MM.1S (cell line): ENCODE measurements at regions not wholly inside any gene's neighbourhood (a gene's known extent, or its start where the extent isn't known, plus 50 kb on each side); places are given as distances from the start of the nearest gene placed in this dataset.

Experiments
- DNase-seq: peaks from one replicate; pipeline ENCODE4 v3.0.0-alpha.2; 2015
- H2AFZ ChIP-seq: fragments of 300-600 bp; sonication (generic); 2 replicates; pipeline ENCODE4 v1.6.0; 2016; ENCODE audit warnings: antibody characterized with exemption, low read length
- H3F3A ChIP-seq: fragments of 300-600 bp; sonication (generic); 2 replicates; pipeline ENCODE4 v1.6.1; 2016; ENCODE audit warnings: mild to moderate bottlenecking, antibody characterized with exemption, low read length, moderate library complexity, mixed read lengths; ENCODE audit not compliant: insufficient read depth
- H3K27ac ChIP-seq: fragments of 300-600 bp; sonication (generic); 2 replicates; pipeline ENCODE4 v1.5.1; 2016; ENCODE audit warnings: mild to moderate bottlenecking, low read length
- H3K27me3 ChIP-seq: fragments of 300-600 bp; sonication (generic); replicated peaks from 2 replicates; pipeline ENCODE4 v1.6.0; 2016; ENCODE audit warnings: low read length; ENCODE audit not compliant: insufficient read depth
- H3K36me3 ChIP-seq: fragments of 300-600 bp; sonication (generic); replicated peaks from 2 replicates; pipeline ENCODE4 v1.6.1; 2016; ENCODE audit warnings: mild to moderate bottlenecking, low read length, mixed read lengths; ENCODE audit not compliant: insufficient read depth
- H3K4me1 ChIP-seq: fragments of 300-600 bp; sonication (generic); 2 replicates; pipeline ENCODE4 v1.6.1; 2016; ENCODE audit warnings: low read length, mixed read lengths
- H3K4me2 ChIP-seq: fragments of 300-600 bp; sonication (generic); 2 replicates; pipeline ENCODE4 v1.6.0; 2016; ENCODE audit warnings: low read depth, low read length
- H3K4me3 ChIP-seq: fragments of 300-600 bp; sonication (generic); 2 replicates; pipeline ENCODE4 v1.5.1; 2016; ENCODE audit warnings: low read length, mixed read lengths
- H3K79me2 ChIP-seq: fragments of 300-600 bp; sonication (generic); 2 replicates; pipeline ENCODE4 v1.6.1; 2016; ENCODE audit warnings: mixed run types, low read length, mixed read lengths
- H3K9ac ChIP-seq: fragments of 300-600 bp; sonication (generic); 2 replicates; pipeline ENCODE4 v1.6.1; 2016; ENCODE audit warnings: low read length, mixed read lengths
- H3K9me2 ChIP-seq: fragments of 300-600 bp; sonication (generic); replicated peaks from 2 replicates; pipeline ENCODE4 v1.6.1; 2016; ENCODE audit warnings: mild to moderate bottlenecking, low read length, mixed read lengths; ENCODE audit not compliant: insufficient read depth
- H3K9me3 ChIP-seq: fragments of 300-600 bp; sonication (generic); replicated peaks from 2 replicates; pipeline ENCODE4 v1.6.1; 2016; ENCODE audit warnings: mild to moderate bottlenecking, low read length, mixed read lengths; ENCODE audit not compliant: insufficient read depth
- H4K20me1 ChIP-seq: fragments of 300-600 bp; sonication (generic); 2 replicates; pipeline ENCODE4 v1.6.1; 2016; ENCODE audit warnings: mild to moderate bottlenecking, low read length, moderate library complexity, mixed read lengths; ENCODE audit not compliant: insufficient read depth
- EZH2 ChIP-seq: fragments of 300-600 bp; sonication (generic); optimal IDR thresholded peaks from 2 replicates; pipeline ENCODE3; 2017; ENCODE audit warnings: low read depth, mild to moderate bottlenecking, antibody characterized with exemption, low read length, mixed read lengths
- EZH2phosphoT487 ChIP-seq: fragments of 300-600 bp; sonication (generic); IDR thresholded peaks from 2 replicates; pipeline ENCODE4 v1.6.1; 2018; ENCODE audit warnings: antibody characterized with exemption, low read length
- TF ChIP-seq, protein P1 (sequence below): fragments of 300-600 bp; sonication (generic); IDR thresholded peaks from 2 replicates; pipeline ENCODE4 v1.5.1; 2016; ENCODE audit warnings: antibody characterized with exemption, low read length, mixed read lengths

DNA sequence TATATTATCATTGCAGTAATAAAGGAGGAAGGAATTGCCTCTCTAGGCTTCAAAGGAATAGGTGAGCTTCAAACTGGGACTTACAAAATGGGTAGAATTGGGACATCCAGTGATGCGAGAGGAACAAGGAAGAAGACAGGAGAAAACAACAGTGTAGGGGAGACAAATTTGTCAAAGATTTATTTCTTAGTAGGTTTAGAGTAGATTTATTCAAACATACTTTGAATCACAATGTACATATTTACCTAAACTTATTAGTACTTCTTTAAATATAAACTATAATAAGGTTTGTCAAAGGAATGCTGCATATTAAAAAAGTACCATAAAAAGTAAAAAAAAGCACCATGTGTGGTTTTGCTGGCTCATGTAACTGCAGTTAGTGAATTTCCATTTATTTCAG lies 161.4 kb upstream of the CDH2 start:
- Histone ChIP-seq H3F3A (no peaks in the 10 kb centered on the region), H3K4me2 (no peak overlapping the region), H3K9me3 (no peaks in the 10 kb centered on the region), H3K4me1 (no peaks in the 10 kb centered on the region), H3K4me3 (no peak overlapping the region), H3K27me3 (no peaks in the 10 kb centered on the region), H3K36me3 (no peaks in the 10 kb centered on the region), H2AFZ (no peak overlapping the region), H4K20me1 (no peaks in the 10 kb centered on the region), H3K27ac (no peak overlapping the region), H3K9me2 (no peaks in the 10 kb centered on the region), H3K9ac (no peak overlapping the region), H3K79me2 (no peaks in the 10 kb centered on the region)
- TF ChIP-seq EZH2phosphoT487 (no peak), EZH2 (no peak)
- TF ChIP-seq, protein P1, sequence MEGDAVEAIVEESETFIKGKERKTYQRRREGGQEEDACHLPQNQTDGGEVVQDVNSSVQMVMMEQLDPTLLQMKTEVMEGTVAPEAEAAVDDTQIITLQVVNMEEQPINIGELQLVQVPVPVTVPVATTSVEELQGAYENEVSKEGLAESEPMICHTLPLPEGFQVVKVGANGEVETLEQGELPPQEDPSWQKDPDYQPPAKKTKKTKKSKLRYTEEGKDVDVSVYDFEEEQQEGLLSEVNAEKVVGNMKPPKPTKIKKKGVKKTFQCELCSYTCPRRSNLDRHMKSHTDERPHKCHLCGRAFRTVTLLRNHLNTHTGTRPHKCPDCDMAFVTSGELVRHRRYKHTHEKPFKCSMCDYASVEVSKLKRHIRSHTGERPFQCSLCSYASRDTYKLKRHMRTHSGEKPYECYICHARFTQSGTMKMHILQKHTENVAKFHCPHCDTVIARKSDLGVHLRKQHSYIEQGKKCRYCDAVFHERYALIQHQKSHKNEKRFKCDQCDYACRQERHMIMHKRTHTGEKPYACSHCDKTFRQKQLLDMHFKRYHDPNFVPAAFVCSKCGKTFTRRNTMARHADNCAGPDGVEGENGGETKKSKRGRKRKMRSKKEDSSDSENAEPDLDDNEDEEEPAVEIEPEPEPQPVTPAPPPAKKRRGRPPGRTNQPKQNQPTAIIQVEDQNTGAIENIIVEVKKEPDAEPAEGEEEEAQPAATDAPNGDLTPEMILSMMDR: no peak
- DNase-seq: no peak

DNA sequence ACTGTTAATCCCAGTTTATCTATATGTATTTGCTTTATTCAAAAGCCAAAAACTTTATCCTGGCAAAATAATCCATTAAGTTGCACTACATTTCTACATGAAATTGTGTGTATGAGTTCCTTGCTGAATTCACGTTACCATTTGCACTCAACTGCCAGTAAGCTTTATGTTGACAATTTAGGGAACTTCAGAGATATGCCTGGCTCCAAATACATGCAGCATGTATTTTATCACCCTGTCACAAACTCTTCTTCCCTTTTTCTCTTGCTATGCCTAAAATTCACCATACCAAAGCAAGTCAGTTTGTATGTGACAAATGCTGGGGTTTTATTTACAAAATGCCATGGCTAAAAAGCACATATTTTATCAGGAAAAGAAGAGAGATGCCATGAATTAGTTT lies 157.6 kb upstream of the CDH2 start:
- no peak for DNase-seq
- Histone ChIP-seq H2AFZ (no peak overlapping the region), H3K36me3 (no peaks in the 10 kb centered on the region), H3K4me3 (no peak overlapping the region), H4K20me1 (no peaks in the 10 kb centered on the region), H3K9me2 (no peaks in the 10 kb centered on the region), H3K79me2 (no peaks in the 10 kb centered on the region), H3K4me2 (no peak overlapping the region), H3K27ac (no peak overlapping the region), H3K9me3 (no peaks in the 10 kb centered on the region), H3K4me1 (no peaks in the 10 kb centered on the region), H3K9ac (no peak overlapping the region), H3F3A (no peaks in the 10 kb centered on the region), H3K27me3 (no peaks in the 10 kb centered on the region)
- TF ChIP-seq EZH2phosphoT487: no peak
- TF ChIP-seq, protein P1: no peak

- Histone ChIP-seq H2AFZ (no peak overlapping the region), H3K4me2 (no peak overlapping the region), H3K4me3 (no peak overlapping the region), H4K20me1 (no peaks in the 10 kb centered on the region), H3K4me1 (no peaks in the 10 kb centered on the region), H3F3A (no peaks in the 10 kb centered on the region), H3K36me3 (no peaks in the 10 kb centered on the region), H3K27ac (no peak overlapping the region), H3K9me3 (no peaks in the 10 kb centered on the region), H3K27me3 (no peaks in the 10 kb centered on the region), H3K9ac (no peak overlapping the region), H3K9me2 (no peaks in the 10 kb centered on the region), H3K79me2 (no peaks in the 10 kb centered on the region)
- no peak for DNase-seq
- no peak for TF ChIP-seq EZH2
- no peak for TF ChIP-seq EZH2phosphoT487
- TF ChIP-seq, protein P1: no peak
These were observed 155.1 kb upstream of the CDH2 start for GRCh38 chr18:28332071-28332470.

- H4K20me1 ChIP-seq: no peaks in the 10 kb centered on the region
- H3K9me3 ChIP-seq: no peaks in the 10 kb centered on the region
- DNase-seq: no peak
- H3K27ac ChIP-seq: no peak overlapping the region
- TF ChIP-seq EZH2 (no peak), EZH2phosphoT487 (no peak)
- TF ChIP-seq, protein P1: no peak
- H3K79me2 ChIP-seq: no peaks in the 10 kb centered on the region
- H3K4me2 ChIP-seq: no peak overlapping the region
- no peaks in the 10 kb centered on the region for H3K36me3 ChIP-seq
- H2AFZ ChIP-seq: no peak overlapping the region
- H3K27me3 ChIP-seq: no peaks in the 10 kb centered on the region
- no peaks in the 10 kb centered on the region for H3K9me2 ChIP-seq
- H3K4me3 ChIP-seq: no peak overlapping the region
- no peaks in the 10 kb centered on the region for H3K4me1 ChIP-seq
- no peak overlapping the region for H3K9ac ChIP-seq
- no peaks in the 10 kb centered on the region for H3F3A ChIP-seq
These were observed 154.6 kb upstream of the CDH2 start for GRCh38 chr18:28331551-28331950.
